K562 (cell line): ENCODE measurements at regions not wholly inside any gene's neighbourhood (a gene's known extent, or its start where the extent isn't known, plus 50 kb on each side); places are given as distances from the start of the nearest gene placed in this dataset.

Source experiments
- ATAC-seq: fragments of 200-7000 bp; cut with Tn5 transposase; 3 replicates; pipeline ENCODE4 v1.9.1; 2020; ENCODE audit warnings: moderate library complexity
- BruUV-seq: library from RNA; stranded (reverse); fragments of 400-500 nt; replicated peaks from 2 replicates; lab custom pipeline; 2021; lab: Mats Ljungman, UMichigan
- CTCF ChIA-PET: fragments of 300-600 bp; formaldehyde crosslinking; extraction: SDS; loops from one replicate; lab custom pipeline; 2021; ENCODE audit warnings: low intra/inter-chr PET ratio; lab: Yijun Ruan, JAX
- POLR2A ChIA-PET: fragments of 300-600, 350-650 bp; sonication (Branson Sonifier 250); formaldehyde crosslinking; extraction: SDS; loops from one replicate; lab custom pipeline; 2021; ENCODE audit warnings: antibody characterized with exemption, inconsistent platforms; lab: Yijun Ruan, JAX
- DNase-seq, 4 experiments: peaks; one replicate each; pipeline versions ENCODE4 v3.0.0 to v3.0.0-alpha.2; 2011 to 2018; ENCODE audit warnings: low spot score in 3 of 4, mixed read lengths in 3 of 4; ENCODE audit errors: extremely low read depth in 1 of 4
- FAIRE-seq: peaks from 2 replicates; lab custom pipeline; 2011; peaks lifted over from hg19 to GRCh38; lab: Jason Lieb, UNC
- H2AFZ ChIP-seq: 2 replicates; pipeline ENCODE4 v1.6.0; 2011; ENCODE audit warnings: low read depth, low read length, control low read depth, inconsistent platforms
- H3K27ac ChIP-seq: fragments of 200-600 bp; 3 replicates; pipeline ENCODE4 v1.8.0; 2011; ENCODE audit warnings: low read depth, mild to moderate bottlenecking, control low read depth, inconsistent platforms, low read length, moderate library complexity, mixed read lengths; ENCODE audit errors: extremely low read depth
- H3K27me3 ChIP-seq, 2 experiments: fragments of 300-600 bp in 1 of 2; 2 replicates in 1 of 2; 3 replicates in 1 of 2; pipeline versions ENCODE4 v1.6.0 to v1.8.0; 2011; ENCODE audit warnings: inconsistent platforms in 2 of 2, low read length in 2 of 2, mild to moderate bottlenecking in 1 of 2, mixed read lengths in 1 of 2, moderate library complexity in 1 of 2; ENCODE audit not compliant: control insufficient read depth in 2 of 2, insufficient read depth in 2 of 2
- H3K36me3 ChIP-seq: fragments of 300-600 bp; 3 replicates; pipeline ENCODE4 v1.8.0; 2011; ENCODE audit warnings: mild to moderate bottlenecking, low read length, inconsistent platforms; ENCODE audit not compliant: control insufficient read depth, insufficient read depth
- H3K4me1 ChIP-seq, 2 experiments: fragments of 200-600 bp in 1 of 2; replicated peaks in 1 of 2; 2 replicates in 1 of 2; 3 replicates in 1 of 2; pipeline versions ENCODE4 v1.5.1 to v1.8.0; 2011; ENCODE audit warnings: inconsistent platforms in 2 of 2, low read length in 2 of 2, mild to moderate bottlenecking in 1 of 2, mixed read lengths in 1 of 2, moderate library complexity in 1 of 2; ENCODE audit not compliant: control insufficient read depth in 2 of 2, insufficient read depth in 2 of 2
- H3K4me2 ChIP-seq: 2 replicates; pipeline ENCODE4 v1.6.1; 2011; ENCODE audit warnings: low read length, control low read depth, inconsistent platforms, mixed read lengths; ENCODE audit not compliant: insufficient read depth
- H3K4me3 ChIP-seq: fragments of 200-600 bp; sonication (generic), shearing (Covaris generic); 2 replicates; pipeline ENCODE4 v1.5.1; 2016; ENCODE audit warnings: control low read depth, inconsistent platforms
- H3K79me2 ChIP-seq: fragments of 200-600 bp; 3 replicates; pipeline ENCODE4 v1.8.0; 2011; ENCODE audit warnings: low read length, inconsistent platforms; ENCODE audit not compliant: control insufficient read depth, insufficient read depth
- H3K9ac ChIP-seq, 2 experiments: 2 replicates each; pipeline versions ENCODE4 v1.6.0 to v1.6.1; 2011; ENCODE audit warnings: low read depth in 2 of 2, low read length in 2 of 2, control low read depth in 1 of 2, inconsistent platforms in 1 of 2, mild to moderate bottlenecking in 1 of 2, mixed read lengths in 1 of 2; ENCODE audit not compliant: insufficient read depth in 1 of 2
- H3K9me1 ChIP-seq: one replicate; pipeline ENCODE4 v1.6.0; 2011; ENCODE audit warnings: inconsistent platforms, mild to moderate bottlenecking, low read length, moderate library complexity; ENCODE audit not compliant: control insufficient read depth, insufficient read depth
- H3K9me3 ChIP-seq: replicated peaks from 2 replicates; pipeline ENCODE4 v1.5.1; 2011; ENCODE audit warnings: low read depth, low read length, inconsistent platforms; ENCODE audit not compliant: control insufficient read depth, insufficient read depth
- H4K20me1 ChIP-seq: replicated peaks from 2 replicates; pipeline ENCODE4 v1.6.1; 2011; ENCODE audit warnings: low read length, inconsistent platforms, mixed read lengths; ENCODE audit not compliant: control insufficient read depth, insufficient read depth
- BRCA1 ChIP-seq, 2 experiments: fragments of 450-650 bp in 1 of 2; sonication (generic) in 1 of 2; formaldehyde crosslinking in 1 of 2; IDR thresholded peaks; 2 replicates each; pipeline versions ENCODE4 v1.5.0 to v1.6.1; 2017 to 2020; ENCODE audit warnings: mild to moderate bottlenecking in 1 of 2, missing genetic modification reagents in 1 of 2
- CEBPB ChIP-seq: fragments of 450-650 bp; IDR thresholded peaks from 2 replicates; pipeline ENCODE4 v1.6.1; 2016; ENCODE audit warnings: missing genetic modification characterization, missing compliant biosample characterization
- FOXA3 ChIP-seq, 2 experiments: fragments of 450-650 bp in 1 of 2; sonication (generic) in 1 of 2; formaldehyde crosslinking; IDR thresholded peaks in 1 of 2; conservative IDR thresholded peaks in 1 of 2; 2 replicates each; pipeline versions ENCODE4 v1.4.0 to v1.8.0; 2020 to 2022; ENCODE audit warnings: mild to moderate bottlenecking in 2 of 2, missing genetic modification reagents in 1 of 2
- FOXJ2 ChIP-seq: fragments of 200-800 bp; sonication (Bioruptor generic); IDR thresholded peaks from 2 replicates; pipeline ENCODE4 v1.6.1; 2016; ENCODE audit warnings: missing genetic modification characterization, missing compliant biosample characterization
- KAT2B ChIP-seq: IDR thresholded peaks from one replicate; pipeline ENCODE4 v1.6.1; 2012; ENCODE audit warnings: low read depth, mild to moderate bottlenecking, control low read depth, inconsistent platforms, low read length, moderate library complexity
- MLX ChIP-seq, 2 experiments: fragments of 450-650 bp in 1 of 2; sonication (generic) in 1 of 2; formaldehyde crosslinking; conservative IDR thresholded peaks; 2 replicates each; pipeline versions ENCODE4 v1.4.0 to v1.8.1; 2020 to 2022; ENCODE audit warnings: mild to moderate bottlenecking in 1 of 2, missing genetic modification reagents in 1 of 2
- NFIX ChIP-seq: fragments of 250-450 bp; sonication (Bioruptor Pico); IDR thresholded peaks from 2 replicates; pipeline ENCODE4 v1.4.0; 2020; ENCODE audit warnings: low read depth, mild to moderate bottlenecking, moderate library complexity
- ZNF217 ChIP-seq: sonication (generic); formaldehyde crosslinking; IDR thresholded peaks from 2 replicates; pipeline ENCODE4 v1.8.0; 2022; ENCODE audit warnings: mild to moderate bottlenecking, missing genetic modification reagents
- ZNF24 ChIP-seq: fragments of 450-650 bp; IDR thresholded peaks from 2 replicates; pipeline ENCODE4 v1.6.1; 2016
- WGBS: fragments of 100-300 bp; shearing (Covaris generic); methylation state at CpG from one replicate; pipeline ENCODE4 v1.1.6; 2016; ENCODE audit warnings: low coverage, mixed read lengths; ENCODE audit not compliant: insufficient coverage; ENCODE audit errors: missing lambda C conversion rate; 5-methylcytosine and 5-hydroxymethylcytosine counted together
- in situ Hi-C: fragments of 300-500 bp; cut with MboI; formaldehyde crosslinking; loops from 4 replicates; pipeline ENCODE4 v1.15.0; 2018; ENCODE audit warnings: inconsistent platforms, mixed read lengths
- intact Hi-C: fragments of 100-400 bp; cut with micrococcal nuclease; formaldehyde crosslinking; loops from 2 replicates; pipeline ENCODE4 v1.14.2; 2022
- TF ChIP-seq, protein P1 (sequence below): conservative IDR thresholded peaks from 2 replicates; pipeline ENCODE4 v1.6.1; 2011; ENCODE audit warnings: low read depth, mild to moderate bottlenecking, low read length; ENCODE audit not compliant: control insufficient read depth
- TF ChIP-seq, protein P2 (sequence below), 2 experiments: IDR thresholded peaks; 2 replicates each; pipeline ENCODE4 v1.6.1; 2011; ENCODE audit warnings: borderline replicate concordance in 1 of 2, control low read depth in 1 of 2, low read depth in 1 of 2, low read length in 1 of 2, mild to moderate bottlenecking in 1 of 2, mixed read lengths in 1 of 2, moderate library complexity in 1 of 2; ENCODE audit not compliant: insufficient read depth in 1 of 2, insufficient read length in 1 of 2, poor library complexity in 1 of 2, severe bottlenecking in 1 of 2; ENCODE audit errors: extremely low read depth in 1 of 2

DNA sequence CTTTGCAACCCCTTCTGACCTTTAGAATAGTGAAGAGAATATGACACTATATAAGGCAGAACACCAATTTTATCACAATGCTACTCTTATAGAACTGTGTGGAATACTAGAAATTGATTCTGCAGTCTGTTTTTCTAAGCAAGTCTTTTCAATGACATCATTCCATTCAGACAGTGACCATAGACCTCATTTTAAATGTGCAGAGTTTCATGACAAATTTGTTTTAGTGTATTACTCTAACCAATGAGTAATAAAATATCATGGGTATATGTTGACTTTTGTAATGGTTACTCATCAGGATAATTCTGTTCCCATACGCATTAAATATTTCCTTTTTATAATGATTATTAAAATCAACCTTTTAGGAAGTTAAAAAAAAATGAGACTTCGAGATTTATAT lies 219.9 kb downstream of the COX7C start:
- Histone ChIP-seq H4K20me1 (no peaks in the 10 kb centered on the region), H3K9me3 (no peaks in the 10 kb centered on the region), H3K4me2 (no peak overlapping the region), H3K27ac (no peak overlapping the region), H3K9me1 (no peaks in the 10 kb centered on the region), H3K4me1 (no peaks in the 10 kb centered on the region), H3K36me3 (no peaks in the 10 kb centered on the region), H3K4me3 (no peak overlapping the region), H2AFZ (no peak overlapping the region)
- in situ Hi-C loops = no loop called here
- ChIA-PET CTCF (no interaction called here), POLR2A (no interaction called here)
- WGBS = 3% methylated on average over 2 of the region's 2 CpGs
- FAIRE-seq = no peak
- BruUV-seq = no TSS peak
- TF ChIP-seq, protein P1, sequence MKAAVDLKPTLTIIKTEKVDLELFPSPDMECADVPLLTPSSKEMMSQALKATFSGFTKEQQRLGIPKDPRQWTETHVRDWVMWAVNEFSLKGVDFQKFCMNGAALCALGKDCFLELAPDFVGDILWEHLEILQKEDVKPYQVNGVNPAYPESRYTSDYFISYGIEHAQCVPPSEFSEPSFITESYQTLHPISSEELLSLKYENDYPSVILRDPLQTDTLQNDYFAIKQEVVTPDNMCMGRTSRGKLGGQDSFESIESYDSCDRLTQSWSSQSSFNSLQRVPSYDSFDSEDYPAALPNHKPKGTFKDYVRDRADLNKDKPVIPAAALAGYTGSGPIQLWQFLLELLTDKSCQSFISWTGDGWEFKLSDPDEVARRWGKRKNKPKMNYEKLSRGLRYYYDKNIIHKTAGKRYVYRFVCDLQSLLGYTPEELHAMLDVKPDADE = no peak
- no peak for TF ChIP-seq FOXA3 (CRISPR knock-in tag; conservative IDR thresholded peaks at IDR 0.05 in 1 of 2, IDR thresholded peaks at IDR 0.05 in 1 of 2)
- TF ChIP-seq, all 486 proteins: peak for 0
- no peaks in the 10 kb centered on the region for H3K27me3 ChIP-seq
- H3K79me2 ChIP-seq = no peaks in the 10 kb centered on the region
- no peak overlapping the region for H3K9ac ChIP-seq
- intact Hi-C loops = no loop called here
- no peak for DNase-seq
- no peak for ATAC-seq

DNA sequence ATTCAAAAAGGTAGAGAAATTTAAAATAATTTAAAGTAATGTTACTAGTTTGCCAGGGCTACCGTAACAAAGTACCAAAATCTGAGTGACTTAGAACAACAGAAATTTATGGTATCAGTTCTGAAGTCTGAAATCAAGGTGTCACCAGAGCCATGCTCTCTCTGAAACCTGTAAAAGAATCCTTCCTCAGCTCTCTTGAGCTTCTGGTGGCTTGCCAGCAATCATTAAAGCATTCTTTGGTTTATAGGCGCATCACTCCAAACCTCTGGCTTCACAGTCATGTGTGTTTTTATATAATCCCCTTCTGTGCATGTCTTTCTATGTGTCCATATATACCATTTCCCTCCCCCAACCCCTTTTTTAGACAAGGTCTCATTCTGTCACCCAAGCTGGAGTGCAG lies 220.3 kb downstream of the COX7C start:
- no peaks in the 10 kb centered on the region for H3K9me1 ChIP-seq
- H3K27ac ChIP-seq = no peak overlapping the region
- H3K4me1 ChIP-seq = no peaks in the 10 kb centered on the region
- ChIA-PET CTCF (no interaction called here), POLR2A (no interaction called here)
- 0% methylated on average over 2 of the region's 2 CpGs for WGBS
- H3K36me3 ChIP-seq = no peaks in the 10 kb centered on the region
- no peaks in the 10 kb centered on the region for H3K27me3 ChIP-seq
- FAIRE-seq (no peak), ATAC-seq (no peak), DNase-seq (no peak)
- H4K20me1 ChIP-seq = no peaks in the 10 kb centered on the region
- in situ Hi-C loops (no loop called here), intact Hi-C loops (no loop called here)
- H3K9me3 ChIP-seq = no peaks in the 10 kb centered on the region
- H3K9ac ChIP-seq = no peak overlapping the region
- no peak overlapping the region for H2AFZ ChIP-seq
- H3K79me2 ChIP-seq = no peaks in the 10 kb centered on the region
- no peak overlapping the region for H3K4me3 ChIP-seq
- no TSS peak for BruUV-seq
- H3K4me2 ChIP-seq = no peak overlapping the region
- TF ChIP-seq KAT2B = no peak
- TF ChIP-seq ZNF217 (CRISPR knock-in tag) = no peak
- TF ChIP-seq NFIX (CRISPR knock-in tag) = no peak
- TF ChIP-seq ZNF24 = no peak
- TF ChIP-seq MLX (CRISPR knock-in tag; conservative IDR thresholded peaks at IDR 0.05) = no peak
- no peak for TF ChIP-seq CEBPB (tag)
- TF ChIP-seq FOXJ2 (tag) = no peak
- no peak for TF ChIP-seq BRCA1 (IDR thresholded peaks at IDR 0.05)
- TF ChIP-seq BRCA1 (CRISPR knock-in tag; IDR thresholded peaks at IDR 0.05) = no peak
- TF ChIP-seq, protein P2, sequence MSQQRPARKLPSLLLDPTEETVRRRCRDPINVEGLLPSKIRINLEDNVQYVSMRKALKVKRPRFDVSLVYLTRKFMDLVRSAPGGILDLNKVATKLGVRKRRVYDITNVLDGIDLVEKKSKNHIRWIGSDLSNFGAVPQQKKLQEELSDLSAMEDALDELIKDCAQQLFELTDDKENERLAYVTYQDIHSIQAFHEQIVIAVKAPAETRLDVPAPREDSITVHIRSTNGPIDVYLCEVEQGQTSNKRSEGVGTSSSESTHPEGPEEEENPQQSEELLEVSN (IDR thresholded peaks at IDR 0.05; ENCODE audit: borderline replicate concordance in 1 of 2, extremely low read depth in 1 of 2, insufficient read depth in 1 of 2, insufficient read length in 1 of 2, low read depth in 1 of 2, low read length in 1 of 2, poor library complexity in 1 of 2, severe bottlenecking in 1 of 2) = no peak
